K562 (cell line): ENCODE measurements at regions not wholly inside any gene's neighbourhood (a gene's known extent, or its start where the extent isn't known, plus 50 kb on each side); places are given as distances from the start of the nearest gene placed in this dataset.

Experiments
- CBX3 ChIP-seq, 2 experiments: IDR thresholded peaks; 1 replicate in 1 of 2; 2 replicates in 1 of 2; pipeline ENCODE4 v1.6.1; 2012; ENCODE audit warnings: inconsistent platforms in 2 of 2, low read length in 2 of 2, borderline replicate concordance in 1 of 2, control low read depth in 1 of 2
- CHD7 ChIP-seq: fragments of 200-600 bp; sonication (generic); IDR thresholded peaks from one replicate; pipeline ENCODE4 v1.6.1; 2012; ENCODE audit warnings: mild to moderate bottlenecking, low read depth, low read length, inconsistent platforms
- DIDO1 ChIP-seq: fragments of 450-650 bp; IDR thresholded peaks from 2 replicates; pipeline ENCODE4 v1.6.1; 2016; ENCODE audit warnings: low read depth, missing biosample characterization, missing genetic modification characterization
- GABPA ChIP-seq: fragments of 200-800 bp; sonication (Bioruptor generic); conservative IDR thresholded peaks from 2 replicates; pipeline ENCODE4 v1.6.1; 2016; ENCODE audit warnings: low read depth, missing genetic modification characterization, missing compliant biosample characterization
- GATAD2A ChIP-seq: fragments of 450-650 bp; IDR thresholded peaks from 2 replicates; pipeline ENCODE4 v1.6.1; 2017
- PREB ChIP-seq: sonication (generic); formaldehyde crosslinking; IDR thresholded peaks from 2 replicates; pipeline ENCODE4 v1.8.1; 2023; ENCODE audit warnings: mild to moderate bottlenecking, missing genetic modification reagents
- RNF2 ChIP-seq: sonication (generic); IDR thresholded peaks from 2 replicates; pipeline ENCODE4 v1.6.1; 2016

DNA sequence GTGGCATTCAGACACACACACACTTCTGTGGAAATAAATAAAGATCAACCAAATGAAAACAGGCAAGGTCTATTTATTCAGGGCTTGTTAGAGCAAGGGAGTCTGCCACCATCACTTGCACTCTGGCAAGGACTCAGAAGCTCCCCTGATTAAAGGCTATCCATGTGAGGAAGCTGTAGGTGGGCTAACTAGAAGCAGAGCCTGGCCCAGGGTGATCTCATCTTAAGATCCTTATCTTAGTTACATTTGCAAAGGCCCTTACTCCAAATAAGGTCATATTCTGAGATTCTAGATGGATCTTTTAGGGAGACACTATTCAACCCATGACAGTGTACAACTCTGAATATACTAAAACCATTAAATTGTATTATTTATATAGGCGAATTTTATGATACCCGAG lies 190.0 kb upstream of the SRD5A2 start (continued):
- TF ChIP-seq CHD7 (no peak), GABPA (no peak), CBX3 (IDR thresholded peaks at IDR 0.05; ENCODE audit: borderline replicate concordance in 1 of 2, low read length in 2 of 2) (no peak), DIDO1 (tag) (no peak), RNF2 (no peak), PREB (CRISPR knock-in tag) (no peak), GATAD2A (no peak)
